T47D (cell line): ENCODE measurements at regions not wholly inside any gene's neighbourhood (a gene's known extent, or its start where the extent isn't known, plus 50 kb on each side); places are given as distances from the start of the nearest gene placed in this dataset.
A peak's percentile ranks its signal among the peaks of the same experiment; 100 is the strongest.

Experiments used
- DNase-seq, 2 experiments: peaks; one replicate each; pipeline versions ENCODE4 v3.0.0 to v3.0.0-alpha.2; 2011 to 2012; ENCODE audit warnings: low read depth in 1 of 2, low spot score in 1 of 2
- JUND ChIP-seq: IDR thresholded peaks from 2 replicates; pipeline ENCODE4 v1.6.1; 2012; ENCODE audit warnings: low read depth
- in situ Hi-C: cut with HindIII; loops from 2 replicates; pipeline ENCODE4 v1.10.0; 2016; ENCODE audit warnings: low sequenced_read_pairs, low pct_unique_long_range_greater_than_20kb

- no peak for TF ChIP-seq JUND
- in situ Hi-C loops: no loop called here
- DNase-seq: no peak
Measured at GRCh38 chr14:49487238-49487637, 98.9 kb downstream of the RPS29 start.

DNA sequence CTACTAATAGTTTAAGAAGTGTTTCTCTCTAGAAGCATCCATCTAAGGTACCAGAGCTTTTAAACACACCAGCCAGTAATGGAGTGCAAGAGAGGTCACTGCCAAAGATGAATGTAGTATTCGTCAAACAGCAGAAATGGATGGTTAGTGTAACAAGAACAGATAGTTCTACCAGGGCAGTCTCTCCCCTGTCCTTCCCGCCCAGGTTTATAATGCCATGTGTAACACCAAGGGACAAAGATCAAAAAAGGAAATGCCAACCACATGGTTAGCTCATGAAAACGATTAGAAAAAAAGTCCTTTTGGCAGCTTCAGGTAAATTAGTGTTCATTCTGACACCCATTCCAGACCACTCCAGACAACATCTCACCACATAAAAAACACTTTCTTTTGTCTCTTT lies 100.9 kb downstream of the RPS29 start:
- no peak for DNase-seq
- no peak for TF ChIP-seq JUND
- in situ Hi-C loops: no loop called here

- in situ Hi-C loops: no loop called here
- no peak for DNase-seq
- TF ChIP-seq JUND: no peak
Measured at GRCh38 chr14:49484180-49484579, 102.0 kb downstream of the RPS29 start.

GRCh38 chr14:49483268-49483667 lies 102.9 kb downstream of the RPS29 start:
- in situ Hi-C loops: no loop called here
- no peak for DNase-seq
- TF ChIP-seq JUND: no peak

GRCh38 chr14:49480979-49481498 lies 105.1 kb downstream of the RPS29 start:
- in situ Hi-C loops: no loop called here
- no peak for TF ChIP-seq JUND
- DNase-seq: no peak

DNA sequence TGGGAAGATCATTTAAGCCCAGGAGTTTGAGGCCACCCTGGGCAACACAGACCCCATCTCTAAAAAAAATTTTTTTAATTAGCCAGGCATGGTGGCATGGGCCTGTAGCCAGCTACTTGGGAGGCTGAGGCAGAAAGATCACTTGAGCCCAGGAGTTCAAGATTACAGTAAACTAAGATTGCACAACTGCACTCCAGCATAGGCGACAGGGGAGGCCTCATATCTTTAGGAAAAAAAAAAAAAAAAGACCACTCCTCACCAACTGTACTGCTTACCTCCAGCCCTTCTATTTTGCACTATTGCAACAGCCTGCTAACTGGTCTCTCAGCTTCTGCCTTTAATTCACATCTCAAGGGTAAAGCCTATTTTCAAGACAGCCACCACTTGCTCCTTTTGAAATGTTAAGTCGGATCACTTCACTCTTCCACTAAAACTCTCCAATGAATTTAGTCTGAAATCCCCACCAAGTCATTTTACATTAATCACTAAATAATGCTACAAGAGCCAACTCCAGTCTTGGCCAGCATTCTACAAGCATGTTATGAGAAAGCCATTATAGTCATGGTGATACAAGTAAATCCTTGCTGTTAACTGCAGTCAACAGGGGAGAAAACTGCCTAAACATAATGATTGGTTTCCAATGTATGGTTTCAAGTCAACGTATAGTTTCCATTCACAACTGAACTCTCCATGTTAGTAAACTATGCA lies 106.0 kb downstream of the RPS29 start:
- in situ Hi-C loops: no loop called here
- DNase-seq: no peak
- no peak for TF ChIP-seq JUND

DNA sequence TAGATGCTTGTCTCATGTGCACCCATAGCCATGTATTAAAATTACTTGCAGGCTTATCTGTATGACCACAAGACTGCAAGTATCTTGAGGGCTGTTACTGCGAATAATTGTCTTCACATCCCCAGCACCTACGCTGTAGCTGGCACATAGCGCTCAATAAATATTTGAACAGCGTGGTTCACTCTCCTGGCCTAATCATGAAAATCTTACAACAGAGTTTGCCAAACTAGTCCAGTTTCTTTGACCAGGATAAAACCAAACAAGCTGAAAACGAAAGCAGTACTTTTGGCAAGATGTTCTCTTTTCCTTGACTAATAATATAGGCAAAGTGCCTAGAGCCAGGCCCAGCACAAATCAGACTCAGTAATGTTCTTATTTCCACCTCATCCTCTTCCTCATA lies 106.7 kb downstream of the RPS29 start:
- TF ChIP-seq JUND: peak; percentile 74
- in situ Hi-C loops: no loop called here
- peak; percentile 55 to 94 for DNase-seq

- TF ChIP-seq JUND: no peak
- DNase-seq: no peak
- in situ Hi-C loops: no loop called here
Measured at GRCh38 chr14:49478784-49479183, 107.4 kb downstream of the RPS29 start.

- no peak for TF ChIP-seq JUND
- in situ Hi-C loops: no loop called here
- DNase-seq: no peak
Measured at GRCh38 chr14:49467091-49467490, 119.1 kb downstream of the RPS29 start.

- in situ Hi-C loops: no loop called here
- peak in 1 of 2 experiments; percentile 44 for DNase-seq
Measured at GRCh38 chr14:49464885-49465284, 121.3 kb downstream of the RPS29 start.

GRCh38 chr14:49463146-49463545 lies 123.0 kb downstream of the RPS29 start:
- no peak for DNase-seq
- in situ Hi-C loops: no loop called here
- no peak for TF ChIP-seq JUND

More at GRCh38 chr14:49464885-49465284, 121.3 kb downstream of the RPS29 start:
- TF ChIP-seq JUND: no peak

- in situ Hi-C loops: no loop called here
- no peak for TF ChIP-seq JUND
- DNase-seq: peak; percentile 19 to 90
Measured at GRCh38 chr14:49461529-49462401, 124.4 kb downstream of the RPS29 start.

DNA sequence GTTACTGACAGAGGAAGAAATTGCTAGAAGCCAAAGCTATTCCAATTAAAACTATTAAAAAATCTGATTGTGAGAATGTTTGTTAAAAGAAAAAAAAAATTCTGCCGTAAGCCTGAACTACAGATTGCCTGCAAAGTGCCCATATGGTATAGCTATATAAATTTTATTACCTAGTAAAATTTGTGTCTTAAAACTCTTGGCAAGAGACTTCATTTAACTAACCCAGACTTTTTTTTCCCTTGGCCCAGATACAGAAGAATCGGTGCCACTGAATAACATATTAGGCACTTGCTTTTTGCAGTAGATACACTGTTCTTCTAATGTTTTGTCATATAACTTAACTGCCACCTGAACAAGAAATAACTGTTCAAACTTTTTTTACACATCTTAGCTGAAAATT lies 125.5 kb downstream of the RPS29 start:
- no peak for TF ChIP-seq JUND
- no peak for DNase-seq
- in situ Hi-C loops: no loop called here

- in situ Hi-C loops: no loop called here
- TF ChIP-seq JUND: no peak
- DNase-seq: no peak
Measured at GRCh38 chr14:49456589-49456988, 129.6 kb downstream of the RPS29 start.
